Upper lobe of left lung (tissue), 4 donors: ENCODE measurements at regions not wholly inside any gene's neighbourhood (a gene's known extent, or its start where the extent isn't known, plus 50 kb on each side); places are given as distances from the start of the nearest gene placed in this dataset.

Experiments
- CTCF ChIP-seq, 6 experiments: fragments of 450-650 bp in 4 of 6; fragments of 200-600 bp in 2 of 6; sonication (generic) in 2 of 6; IDR thresholded peaks; one replicate each; pipeline ENCODE4 v1.5.1; 2016 to 2019; ENCODE audit warnings: antibody characterized with exemption in 6 of 6
- EP300 ChIP-seq, 4 donors: sonication (generic); formaldehyde crosslinking; IDR thresholded peaks; one replicate each; pipeline ENCODE4 v1.5.1; 2017; ENCODE audit warnings: antibody characterized with exemption in 4 of 4, control low read depth in 2 of 4
- POLR2A ChIP-seq, 4 donors: fragments of 450-650 bp; IDR thresholded peaks; one replicate each; pipeline ENCODE4 v1.5.1; 2016 to 2017; ENCODE audit warnings: antibody characterized with exemption in 4 of 4, mild to moderate bottlenecking in 2 of 4

- TF ChIP-seq CTCF (IDR thresholded peaks at IDR 0.05) (no peak), POLR2A (IDR thresholded peaks at IDR 0.05) (no peak), EP300 (IDR thresholded peaks at IDR 0.05) (no peak)
Observed at GRCh38 chr13:103275081-103275480, 208.9 kb upstream of the SLC10A2 start.
